ENCODE measurements at regions not wholly inside any gene's neighbourhood (a gene's known extent, or its start where the extent isn't known, plus 50 kb on each side); places are given as distances from the start of the nearest gene placed in this dataset.

DNA sequence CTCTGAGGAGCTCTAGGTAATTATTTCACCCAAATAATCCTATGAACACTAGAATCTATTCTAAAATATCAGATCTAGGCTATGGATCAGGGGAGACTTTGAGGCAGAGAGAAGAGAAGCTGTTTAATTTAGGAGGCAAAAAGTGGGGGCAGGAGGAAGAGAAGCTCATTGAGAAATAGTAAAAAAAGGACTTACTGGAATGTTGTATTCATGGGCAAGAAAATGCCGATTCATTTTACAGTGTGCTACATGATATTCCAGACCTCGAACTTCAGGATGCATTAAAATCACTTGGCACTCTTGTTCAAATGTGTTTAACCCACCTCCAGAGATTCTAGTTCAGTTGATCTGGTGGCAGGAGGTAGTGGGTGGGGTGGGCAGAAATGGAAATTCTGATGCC lies 109.5 kb upstream of the ITGB1 start:
- TF ChIP-seq GATA2 (IDR thresholded peaks at IDR 0.05; ENCODE audit: low read depth, low read length) (no peak), GATA3 (IDR thresholded peaks at IDR 0.05; ENCODE audit: low read depth, low read length) (no peak)

DNA sequence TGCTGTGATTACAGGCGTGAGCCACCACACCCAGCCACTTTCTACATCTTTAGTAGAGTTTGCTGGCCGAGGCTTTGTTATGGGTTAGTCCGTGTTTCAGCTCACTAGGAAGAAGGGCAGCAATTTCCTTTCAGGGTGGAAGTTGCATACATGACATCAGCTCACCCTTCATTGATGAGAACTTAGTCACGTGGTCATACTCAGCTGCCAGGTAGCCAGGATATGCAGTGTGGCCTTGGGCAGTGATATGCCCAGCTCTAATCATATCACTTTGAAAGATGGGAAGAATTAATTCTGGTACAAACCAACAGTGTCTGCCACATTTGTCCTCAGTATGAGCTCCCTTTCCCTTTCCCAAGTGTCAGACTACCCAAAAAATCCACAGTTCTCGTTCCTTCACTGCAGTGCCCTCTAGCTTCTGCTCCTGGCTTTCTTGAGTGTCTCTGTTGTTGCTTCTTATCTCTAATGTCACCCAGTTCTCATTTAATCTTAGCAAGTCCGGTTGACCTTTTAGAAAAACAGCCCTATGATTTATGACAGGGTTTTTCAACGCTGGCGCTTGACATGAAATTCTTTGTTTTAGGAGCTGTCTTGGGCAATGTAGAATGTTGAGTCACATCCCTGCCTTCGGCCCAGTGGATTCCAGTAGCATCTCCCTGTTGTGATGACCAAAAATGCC lies 108.7 kb upstream of the ITGB1 start:
- TF ChIP-seq GATA3 (IDR thresholded peaks at IDR 0.05; ENCODE audit: low read depth, low read length), result no peak
- no peak for TF ChIP-seq GATA2 (IDR thresholded peaks at IDR 0.05; ENCODE audit: low read depth, low read length)

DNA sequence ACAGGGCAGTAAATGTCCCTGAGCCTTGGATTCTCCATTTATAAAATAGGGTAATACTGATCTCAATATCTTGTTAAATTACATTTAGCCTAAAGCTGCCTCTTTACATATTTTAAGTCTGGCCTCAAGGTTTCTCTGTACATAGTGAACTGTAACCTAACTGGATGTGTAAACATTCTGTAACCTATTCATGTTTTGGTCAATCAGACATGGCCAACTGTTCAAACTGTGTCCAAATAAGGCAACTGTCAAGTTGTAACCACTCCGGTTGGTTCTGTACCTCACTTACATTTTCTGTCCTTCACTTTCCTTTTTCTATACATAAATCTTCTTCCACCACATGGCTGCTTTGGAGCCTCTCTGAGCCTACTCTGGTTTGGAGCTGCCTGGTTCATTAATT lies 107.1 kb upstream of the ITGB1 start:
- TF ChIP-seq GATA2 (IDR thresholded peaks at IDR 0.05; ENCODE audit: low read depth, low read length), result no peak
- no peak for TF ChIP-seq GATA3 (IDR thresholded peaks at IDR 0.05; ENCODE audit: low read depth, low read length)

DNA sequence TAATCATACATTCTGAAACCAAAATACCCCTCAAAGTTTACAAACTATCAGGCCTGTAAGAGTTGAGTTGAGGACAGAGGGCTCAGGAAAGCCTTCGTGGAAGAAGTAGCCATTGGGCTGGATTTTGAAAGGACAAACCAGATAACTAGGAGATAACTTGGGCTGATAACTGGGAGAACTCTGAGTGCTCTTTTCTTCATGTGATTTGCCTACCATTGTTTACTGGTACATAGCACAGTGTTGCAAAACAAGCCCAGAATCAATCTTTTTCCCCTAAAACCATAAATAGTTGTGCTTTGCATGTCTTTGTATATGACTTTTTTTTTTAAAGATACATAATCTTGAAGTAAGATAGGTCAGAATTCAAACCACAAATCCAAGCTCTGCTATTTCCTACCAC lies 106.7 kb upstream of the ITGB1 start:
- no peak for TF ChIP-seq GATA2 (IDR thresholded peaks at IDR 0.05; ENCODE audit: low read depth, low read length)
- TF ChIP-seq GATA3 (IDR thresholded peaks at IDR 0.05; ENCODE audit: low read depth, low read length), result no peak

DNA sequence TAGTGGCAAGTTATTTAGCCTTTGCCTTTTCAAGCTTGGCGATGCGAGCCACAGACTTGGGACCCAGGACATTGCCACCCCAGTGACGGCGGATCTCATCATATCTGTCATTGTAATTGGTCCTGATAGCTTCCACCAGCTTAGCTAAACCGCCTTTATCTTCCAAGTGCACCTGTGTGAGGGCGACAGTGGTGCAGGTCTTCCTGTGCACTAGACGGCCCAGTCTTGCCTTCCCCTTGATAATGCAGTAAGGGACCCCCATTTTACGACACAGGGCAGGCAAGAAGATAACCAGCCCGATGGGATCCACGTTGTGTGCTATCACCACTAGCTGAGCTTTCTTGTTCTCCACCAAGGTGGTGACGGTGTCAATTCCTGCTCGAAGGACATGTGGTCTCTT lies 99.6 kb upstream of the ITGB1 start:
- TF ChIP-seq GATA3 (IDR thresholded peaks at IDR 0.05; ENCODE audit: low read depth, low read length) (no peak), GATA2 (IDR thresholded peaks at IDR 0.05; ENCODE audit: low read depth, low read length) (no peak)

DNA sequence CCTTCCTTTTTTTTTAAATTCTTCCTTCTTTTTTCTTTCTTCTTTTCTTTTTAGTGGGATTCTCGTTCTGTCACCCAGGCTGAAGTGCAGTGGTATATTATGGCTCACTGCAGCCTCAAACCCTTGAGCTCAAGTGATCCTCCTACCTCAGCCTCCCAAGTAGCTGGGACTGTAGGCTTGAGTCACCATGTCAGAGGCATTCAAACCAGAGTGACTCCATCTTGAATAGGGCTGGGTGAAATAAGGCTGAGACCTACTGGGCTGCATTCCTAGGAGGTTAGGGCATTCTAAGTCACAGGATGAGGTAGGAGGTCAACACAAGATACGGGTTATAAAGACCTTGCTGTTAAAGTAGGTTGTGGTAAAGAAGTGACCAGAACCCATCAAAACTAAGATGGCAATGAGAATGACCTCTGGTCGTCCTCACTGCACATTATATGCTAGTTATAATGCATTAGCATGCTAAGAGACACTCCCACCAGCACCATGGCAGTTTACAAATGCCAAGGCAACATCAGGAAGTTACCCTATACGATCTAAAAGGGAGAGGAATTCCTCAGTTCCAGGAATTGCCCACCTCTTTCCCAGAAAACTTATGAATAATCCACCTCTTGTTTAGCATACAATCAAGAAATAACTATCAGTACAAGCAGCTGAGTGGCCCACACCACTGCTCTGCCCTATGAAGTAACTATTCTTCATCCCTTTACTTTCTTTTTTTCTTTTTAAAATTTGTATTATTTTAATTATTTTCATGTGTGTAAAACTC lies 99.0 kb upstream of the ITGB1 start:
- TF ChIP-seq GATA2 (IDR thresholded peaks at IDR 0.05; ENCODE audit: low read depth, low read length), result no peak
- TF ChIP-seq GATA3 (IDR thresholded peaks at IDR 0.05; ENCODE audit: low read depth, low read length), result no peak

DNA sequence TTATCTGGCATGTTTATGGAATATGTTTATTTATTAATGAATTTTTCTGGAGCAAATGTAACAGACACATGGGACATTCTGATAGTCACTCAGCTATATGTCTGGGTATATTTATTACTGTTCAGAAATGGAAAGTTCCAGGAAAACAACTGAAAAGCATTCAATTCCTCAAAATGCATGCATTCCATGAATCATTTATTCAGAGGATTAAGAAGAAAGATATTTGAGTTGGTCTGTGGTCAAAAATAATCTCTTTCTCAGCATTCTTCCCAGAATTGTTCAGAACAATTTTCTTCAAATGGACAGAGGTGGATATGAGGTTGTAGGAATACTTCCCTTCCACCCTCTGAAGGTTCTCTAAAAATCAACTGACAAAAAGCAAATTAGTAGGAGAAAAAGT lies 97.6 kb upstream of the ITGB1 start:
- TF ChIP-seq GATA2 (IDR thresholded peaks at IDR 0.05; ENCODE audit: low read depth, low read length), result no peak
- no peak for TF ChIP-seq GATA3 (IDR thresholded peaks at IDR 0.05; ENCODE audit: low read depth, low read length)

DNA sequence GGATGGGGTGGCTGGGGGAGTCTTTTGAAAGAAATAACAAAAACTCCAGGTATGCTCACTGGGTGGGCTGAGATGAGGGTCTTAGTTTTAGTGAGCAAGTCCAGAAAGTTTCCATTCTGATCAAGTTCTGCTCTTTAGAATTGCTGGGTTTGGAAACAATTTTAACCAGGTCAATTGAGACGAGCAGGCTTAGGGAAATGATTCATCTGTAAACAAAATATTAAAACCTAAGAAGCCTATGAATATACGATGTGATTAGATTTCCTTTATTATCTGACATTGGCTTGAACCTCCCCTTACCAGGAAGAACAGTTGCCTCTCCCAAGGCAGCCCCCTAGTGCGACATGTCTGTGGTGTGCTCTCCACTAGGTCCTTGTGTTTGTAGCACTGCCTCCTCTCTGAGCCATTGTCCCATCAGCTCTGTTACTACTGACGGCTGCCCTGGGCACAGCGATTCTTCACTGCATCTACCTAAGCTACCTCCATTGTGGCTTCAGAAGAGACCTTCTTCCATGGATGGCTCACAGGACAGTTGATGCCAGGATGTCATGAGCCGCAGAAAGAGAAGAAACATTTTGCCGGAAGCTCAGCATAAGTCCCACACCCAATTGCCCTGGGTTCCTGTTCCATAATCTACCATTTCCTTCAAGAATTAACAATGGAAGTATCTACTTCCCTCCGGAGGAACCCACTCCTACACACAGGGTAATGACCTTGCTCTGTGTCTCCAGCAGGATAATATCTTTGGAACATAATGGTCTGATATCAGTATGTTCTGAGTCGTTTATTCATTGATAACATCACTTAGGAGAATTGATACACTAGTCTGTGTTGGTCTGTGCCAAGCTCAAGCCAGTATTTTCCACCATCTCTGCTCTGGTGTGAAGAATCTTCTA lies 95.1 kb upstream of the ITGB1 start:
- TF ChIP-seq GATA2 (IDR thresholded peaks at IDR 0.05; ENCODE audit: low read depth, low read length), result no peak
- TF ChIP-seq GATA3 (IDR thresholded peaks at IDR 0.05; ENCODE audit: low read depth, low read length), result no peak

DNA sequence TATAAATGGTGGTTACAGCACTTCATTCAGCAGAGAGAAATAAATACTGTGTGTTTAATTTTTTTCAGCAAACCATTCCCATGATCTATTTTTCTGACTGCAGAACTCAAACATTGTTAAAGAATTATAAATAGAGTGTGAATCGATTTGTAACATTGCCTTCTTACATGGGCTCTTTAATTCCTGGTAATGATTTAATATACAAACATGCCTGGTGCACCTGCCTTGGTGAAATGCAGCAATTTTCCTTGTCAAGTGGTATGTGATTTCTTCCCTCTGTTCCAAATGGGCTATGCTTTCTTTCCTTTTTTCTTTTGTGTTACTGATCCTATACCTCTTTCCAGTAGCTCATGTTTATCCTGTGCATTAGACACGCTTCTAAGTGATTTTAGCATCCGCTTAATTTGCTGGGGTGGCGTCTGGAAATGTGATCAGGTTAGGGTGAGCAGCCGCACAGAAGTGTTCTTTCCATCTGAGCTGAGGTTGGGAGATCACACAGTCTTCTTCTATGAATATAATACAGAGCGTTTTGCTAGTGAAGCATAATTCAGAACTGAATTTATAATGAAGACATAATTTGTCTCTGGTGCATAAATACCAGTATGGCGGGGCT lies 94.3 kb upstream of the ITGB1 start:
- TF ChIP-seq GATA2 (IDR thresholded peaks at IDR 0.05; ENCODE audit: low read depth, low read length) (no peak), GATA3 (IDR thresholded peaks at IDR 0.05; ENCODE audit: low read depth, low read length) (no peak)

DNA sequence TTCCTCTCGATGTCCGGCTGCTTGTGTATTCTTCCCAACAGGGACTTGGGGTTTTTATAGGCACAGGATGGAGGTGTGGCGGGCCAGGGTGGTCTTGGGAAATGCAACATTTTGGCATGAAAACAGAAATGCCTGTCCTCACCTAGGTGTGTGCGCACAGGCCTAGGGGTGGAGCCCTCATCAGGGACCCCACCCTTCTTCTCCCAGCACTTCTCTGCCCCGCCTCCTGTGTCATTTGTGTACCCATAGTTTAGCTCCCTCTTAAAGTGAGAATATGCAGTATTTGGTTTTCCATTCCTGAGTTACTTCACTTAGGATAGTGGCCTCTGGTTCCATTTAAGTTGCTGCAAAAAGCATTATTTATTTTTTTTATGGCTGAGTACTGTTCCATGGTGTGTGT lies 90.2 kb upstream of the ITGB1 start:
- TF ChIP-seq GATA3 (IDR thresholded peaks at IDR 0.05; ENCODE audit: low read depth, low read length), result no peak

DNA sequence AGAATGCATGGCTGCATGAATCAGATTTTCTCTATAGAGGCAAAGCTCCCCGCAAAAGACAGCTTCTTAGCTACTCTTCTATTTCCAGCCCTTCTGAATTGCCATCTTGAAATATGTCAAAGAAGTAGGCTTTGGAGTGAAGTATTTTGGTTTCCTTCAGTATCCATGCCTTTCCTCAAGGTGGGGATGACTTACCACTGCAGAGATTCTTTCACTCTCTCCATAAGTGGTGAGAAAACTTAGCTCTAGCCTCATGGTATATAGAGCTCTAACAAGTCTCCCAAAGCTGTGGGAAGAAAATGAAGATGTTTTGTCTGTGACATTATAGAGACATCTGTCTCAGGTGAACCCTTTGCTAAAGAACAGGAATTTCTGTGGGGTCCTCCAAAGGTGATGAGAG lies 89.6 kb upstream of the ITGB1 start:
- TF ChIP-seq GATA3 (IDR thresholded peaks at IDR 0.05; ENCODE audit: low read depth, low read length) (no peak), GATA2 (IDR thresholded peaks at IDR 0.05; ENCODE audit: low read depth, low read length) (no peak)

DNA sequence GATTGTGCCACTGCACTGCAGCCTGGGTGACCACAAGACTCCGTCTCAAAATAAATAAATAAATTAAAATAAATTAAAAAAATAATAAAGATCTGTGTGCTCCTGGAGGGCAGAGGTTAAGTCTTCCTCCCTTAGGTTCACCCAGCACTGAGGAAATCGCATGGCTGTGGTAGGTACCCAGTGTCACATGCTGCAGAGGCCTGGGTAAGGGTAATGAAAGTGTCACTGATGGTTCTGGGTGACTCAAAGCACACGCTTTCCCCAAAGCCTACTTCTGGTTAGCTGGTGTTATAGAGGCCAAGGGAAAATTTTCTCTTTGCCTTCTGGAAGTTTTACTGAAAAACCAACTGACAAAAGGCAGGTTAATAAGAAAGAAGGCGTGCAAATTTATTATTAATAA lies 88.8 kb upstream of the ITGB1 start:
- TF ChIP-seq GATA3 (IDR thresholded peaks at IDR 0.05; ENCODE audit: low read depth, low read length), result no peak
- TF ChIP-seq GATA2 (IDR thresholded peaks at IDR 0.05; ENCODE audit: low read depth, low read length), result no peak

DNA sequence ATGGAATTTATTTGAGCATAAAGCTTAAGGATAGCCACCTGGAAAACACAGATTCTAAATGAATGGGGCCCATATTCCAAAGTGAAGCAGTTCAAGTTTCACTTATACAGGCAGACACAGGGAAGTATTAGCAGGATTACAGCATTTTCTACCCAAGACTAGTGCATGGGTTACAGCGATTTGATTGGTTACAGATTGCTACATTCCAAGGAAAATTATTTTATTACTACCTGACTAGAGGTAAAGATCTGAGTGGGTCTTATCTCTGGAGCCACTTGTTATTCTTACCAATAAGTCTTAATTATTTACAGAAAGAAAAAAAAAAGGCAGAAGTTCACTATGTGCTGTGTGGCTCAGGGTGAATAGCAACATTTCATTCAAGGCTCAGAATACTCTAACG lies 87.4 kb upstream of the ITGB1 start:
- TF ChIP-seq GATA2 (IDR thresholded peaks at IDR 0.05; ENCODE audit: low read depth, low read length) (no peak), GATA3 (IDR thresholded peaks at IDR 0.05; ENCODE audit: low read depth, low read length) (no peak)

DNA sequence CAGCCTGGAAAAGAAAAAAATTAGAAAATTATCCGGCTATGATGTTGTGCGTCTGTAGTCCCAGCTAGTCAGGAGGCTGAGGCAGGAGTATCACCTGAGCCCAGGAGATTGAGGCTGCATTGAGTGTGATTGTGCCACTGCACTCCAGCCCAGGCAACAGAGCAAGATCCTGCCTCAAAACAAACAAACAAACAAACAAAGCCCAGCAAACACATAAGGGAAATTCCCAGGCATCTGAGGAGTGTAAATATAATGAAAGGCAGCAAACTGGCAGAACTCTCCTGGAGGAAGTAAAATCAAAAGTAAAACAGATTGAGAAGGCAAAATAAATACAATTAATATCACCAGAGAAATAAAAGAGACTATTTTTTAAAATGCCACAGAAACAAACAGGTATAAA lies 84.5 kb upstream of the ITGB1 start:
- TF ChIP-seq GATA2 (IDR thresholded peaks at IDR 0.05; ENCODE audit: low read depth, low read length), result no peak
- TF ChIP-seq GATA3 (IDR thresholded peaks at IDR 0.05; ENCODE audit: low read depth, low read length), result no peak

Data from SH-SY5Y (cell line).